ENCODE measurements at regions not wholly inside any gene's neighbourhood (a gene's known extent, or its start where the extent isn't known, plus 50 kb on each side); places are given as distances from the start of the nearest gene placed in this dataset.

DNA sequence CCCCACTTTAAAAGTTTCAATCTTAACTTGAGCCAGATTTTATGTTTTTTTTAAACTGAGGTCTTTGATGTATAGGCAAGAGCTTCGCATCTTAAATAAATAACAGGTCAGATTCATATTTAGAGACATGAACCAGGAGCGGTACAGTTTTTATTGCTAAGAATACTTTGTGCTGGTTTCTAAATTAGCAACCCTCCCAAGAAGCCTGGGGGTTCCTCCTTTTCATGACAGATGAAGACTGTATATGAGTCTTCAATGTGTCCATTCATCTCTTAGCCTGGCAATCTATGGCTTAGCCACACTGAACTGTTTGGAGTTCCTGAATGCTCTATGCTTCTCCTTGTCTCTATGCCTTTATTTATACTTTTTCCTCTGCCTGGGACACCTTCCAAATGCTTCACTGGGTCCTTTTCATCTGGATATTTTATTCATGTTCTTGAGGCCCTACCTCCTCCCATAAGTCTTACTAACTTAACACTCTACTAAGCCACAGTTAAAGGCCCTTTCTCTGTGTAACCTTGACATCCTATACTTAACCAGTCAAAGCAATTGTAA, 338.6 kb downstream of the INSC start:
- ChIA-PET CTCF (no interaction called here), POLR2A (no interaction called here), RAD21 (ENCODE audit: low non-redundant PET in 1 of 2, low total read pairs in 2 of 2, uncharacterized antibody in 2 of 2, unreplicated experiment in 2 of 2) (no interaction called here)
- no TSS peak for BruUV-seq (replicated peaks)
- Histone ChIP-seq H2AFZ (ENCODE audit: low read depth, low read length, poor library complexity, severe bottlenecking) (no peak overlapping the region), H3K79me2 (ENCODE audit: insufficient read depth, low read length) (no peaks in the 10 kb centered on the region), H3K27me3 (ENCODE audit: insufficient read depth, low read length) (peaks cover 9% of the 10 kb centered on the region; the same call in 1 of the 2 replicates), H3K4me1 (ENCODE audit: control insufficient read depth in 1 of 2, insufficient read depth in 2 of 2, low read length in 2 of 2) (no peaks in the 10 kb centered on the region), H3K4me2 (ENCODE audit: low read length) (no peak overlapping the region), H3K27ac (ENCODE audit: low read depth, low read length) (no peak overlapping the region), H4K20me1 (ENCODE audit: insufficient read depth) (no peaks in the 10 kb centered on the region), H3K9me3 (ENCODE audit: control insufficient read depth in 1 of 2, insufficient read depth in 1 of 2, low read depth in 1 of 2, low read length in 2 of 2) (no peaks in the 10 kb centered on the region), H3K36me3 (ENCODE audit: control insufficient read depth in 1 of 2, insufficient read depth in 2 of 2, low read length in 2 of 2) (no peaks in the 10 kb centered on the region), H3K9ac (ENCODE audit: low read length) (no peak overlapping the region), H3K4me3 (replicated peaks in 1 of 2; ENCODE audit: low read depth in 1 of 2, low read length in 2 of 2) (no peak overlapping the region), H3K9me2 (ENCODE audit: insufficient read depth) (no peaks in the 10 kb centered on the region)
- intact Hi-C loops (cut with micrococcal nuclease): no loop called here
- ATAC-seq: no peak
- TF ChIP-seq MAX (IDR thresholded peaks at IDR 0.05): no peak
- no peak for TF ChIP-seq CTCF (IDR thresholded peaks at IDR 0.05 in 2 of 3, conservative IDR thresholded peaks at IDR 0.05 in 1 of 3; ENCODE audit: borderline replicate concordance in 1 of 3, insufficient read depth in 1 of 3, low read depth in 2 of 3, low read length in 2 of 3)
- no peak for TF ChIP-seq ATF3 (IDR thresholded peaks at IDR 0.05)
- no peak for TF ChIP-seq JUND (IDR thresholded peaks at IDR 0.05)
- no peak for TF ChIP-seq SRF (IDR thresholded peaks at IDR 0.05; ENCODE audit: low read depth)
- TF ChIP-seq RAD21 (IDR thresholded peaks at IDR 0.05; ENCODE audit: low read depth): no peak
- no peak for DNase-seq (ENCODE audit: low read depth, low spot score)

- no peaks in the 10 kb centered on the region for H3K4me1 ChIP-seq (ENCODE audit: control insufficient read depth in 1 of 2, insufficient read depth in 2 of 2, low read length in 2 of 2)
- no peak overlapping the region for H3K9ac ChIP-seq (ENCODE audit: low read length)
- ATAC-seq (no peak), DNase-seq (ENCODE audit: low read depth, low spot score) (no peak)
- H3K36me3 ChIP-seq (ENCODE audit: control insufficient read depth in 1 of 2, insufficient read depth in 2 of 2, low read length in 2 of 2): no peaks in the 10 kb centered on the region
- BruUV-seq (replicated peaks): no TSS peak
- no peak overlapping the region for H3K4me3 ChIP-seq (replicated peaks in 1 of 2; ENCODE audit: low read depth in 1 of 2, low read length in 2 of 2)
- no peaks in the 10 kb centered on the region for H4K20me1 ChIP-seq (ENCODE audit: insufficient read depth)
- H3K27ac ChIP-seq (ENCODE audit: low read depth, low read length): no peak overlapping the region
- H2AFZ ChIP-seq (ENCODE audit: low read depth, low read length, poor library complexity, severe bottlenecking): no peak overlapping the region
- intact Hi-C loops (cut with micrococcal nuclease): no loop called here
- H3K79me2 ChIP-seq (ENCODE audit: insufficient read depth, low read length): no peaks in the 10 kb centered on the region
- H3K9me2 ChIP-seq (ENCODE audit: insufficient read depth): no peaks in the 10 kb centered on the region
- ChIA-PET CTCF (no interaction called here), POLR2A (no interaction called here), RAD21 (ENCODE audit: low non-redundant PET in 1 of 2, low total read pairs in 2 of 2, uncharacterized antibody in 2 of 2, unreplicated experiment in 2 of 2) (no interaction called here)
- peaks cover 19% of the 10 kb centered on the region for H3K27me3 ChIP-seq (ENCODE audit: insufficient read depth, low read length)
- H3K4me2 ChIP-seq (ENCODE audit: low read length): no peak overlapping the region
- H3K9me3 ChIP-seq (ENCODE audit: control insufficient read depth in 1 of 2, insufficient read depth in 1 of 2, low read depth in 1 of 2, low read length in 2 of 2): no peaks in the 10 kb centered on the region
- no peak for TF ChIP-seq EZH2phosphoT487 (IDR thresholded peaks at IDR 0.05; ENCODE audit: borderline replicate concordance)
- TF ChIP-seq ZFX (IDR thresholded peaks at IDR 0.05): no peak
- no peak for TF ChIP-seq EGR1 (IDR thresholded peaks at IDR 0.05; ENCODE audit: low read depth)
- TF ChIP-seq CEBPB (IDR thresholded peaks at IDR 0.05; ENCODE audit: low read depth): no peak
- TF ChIP-seq MAX (IDR thresholded peaks at IDR 0.05): no peak
- TF ChIP-seq ELF1 (IDR thresholded peaks at IDR 0.05; ENCODE audit: borderline replicate concordance, low read depth): no peak
- no peak for TF ChIP-seq FOSL1 (IDR thresholded peaks at IDR 0.05; ENCODE audit: low read depth)
- TF ChIP-seq SRF (IDR thresholded peaks at IDR 0.05; ENCODE audit: low read depth): no peak
- TF ChIP-seq YY1 (IDR thresholded peaks at IDR 0.05; ENCODE audit: extremely low read depth, insufficient replicate concordance, low read depth, low read length): no peak
- no peak for TF ChIP-seq EZH2 (IDR thresholded peaks at IDR 0.05)
- TF ChIP-seq, protein P1, sequence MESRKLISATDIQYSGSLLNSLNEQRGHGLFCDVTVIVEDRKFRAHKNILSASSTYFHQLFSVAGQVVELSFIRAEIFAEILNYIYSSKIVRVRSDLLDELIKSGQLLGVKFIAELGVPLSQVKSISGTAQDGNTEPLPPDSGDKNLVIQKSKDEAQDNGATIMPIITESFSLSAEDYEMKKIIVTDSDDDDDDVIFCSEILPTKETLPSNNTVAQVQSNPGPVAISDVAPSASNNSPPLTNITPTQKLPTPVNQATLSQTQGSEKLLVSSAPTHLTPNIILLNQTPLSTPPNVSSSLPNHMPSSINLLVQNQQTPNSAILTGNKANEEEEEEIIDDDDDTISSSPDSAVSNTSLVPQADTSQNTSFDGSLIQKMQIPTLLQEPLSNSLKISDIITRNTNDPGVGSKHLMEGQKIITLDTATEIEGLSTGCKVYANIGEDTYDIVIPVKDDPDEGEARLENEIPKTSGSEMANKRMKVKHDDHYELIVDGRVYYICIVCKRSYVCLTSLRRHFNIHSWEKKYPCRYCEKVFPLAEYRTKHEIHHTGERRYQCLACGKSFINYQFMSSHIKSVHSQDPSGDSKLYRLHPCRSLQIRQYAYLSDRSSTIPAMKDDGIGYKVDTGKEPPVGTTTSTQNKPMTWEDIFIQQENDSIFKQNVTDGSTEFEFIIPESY (IDR thresholded peaks at IDR 0.05; ENCODE audit: extremely low read depth, insufficient replicate concordance, low read length): no peak
- TF ChIP-seq TCF7L2 (IDR thresholded peaks at IDR 0.05; ENCODE audit: borderline replicate concordance, extremely low read depth, insufficient read depth, insufficient read length): no peak
- TF ChIP-seq ATF3 (IDR thresholded peaks at IDR 0.05): no peak
- TF ChIP-seq CBX3 (IDR thresholded peaks at IDR 0.05; ENCODE audit: low read depth): no peak
Observed at GRCh38 chr11:15468466-15468865, 353.7 kb downstream of the INSC start.

All from HCT116 (cell line).